BE2C (cell line): ENCODE measurements at regions not wholly inside any gene's neighbourhood (a gene's known extent, or its start where the extent isn't known, plus 50 kb on each side); places are given as distances from the start of the nearest gene placed in this dataset.

Experiments
- DNase-seq: peaks from one replicate; pipeline ENCODE4 v3.0.0-alpha.2; 2020
- H3K27me3 ChIP-seq: fragments of 250-450 bp; sonication (Bioruptor Pico); 2 replicates; pipeline ENCODE4 v1.5.1; 2020; ENCODE audit warnings: mild to moderate bottlenecking
- H3K36me3 ChIP-seq: fragments of 250-450 bp; sonication (Bioruptor Pico); 2 replicates; pipeline ENCODE4 v1.5.1; 2020; ENCODE audit warnings: mild to moderate bottlenecking
- H3K4me1 ChIP-seq: fragments of 250-450 bp; sonication (Bioruptor Pico); 2 replicates; pipeline ENCODE4 v1.5.1; 2020
- H3K4me3 ChIP-seq: 2 replicates; pipeline ENCODE4 v1.5.1; 2011; ENCODE audit warnings: low read depth, low read length
- H3K9me3 ChIP-seq: fragments of 250-450 bp; sonication (Bioruptor Pico); 2 replicates; pipeline ENCODE4 v1.5.1; 2020
- TF ChIP-seq, protein P1 (sequence below): IDR thresholded peaks from 2 replicates; pipeline ENCODE4 v1.5.1; 2012; ENCODE audit warnings: mild to moderate bottlenecking, low read depth, low read length

DNA sequence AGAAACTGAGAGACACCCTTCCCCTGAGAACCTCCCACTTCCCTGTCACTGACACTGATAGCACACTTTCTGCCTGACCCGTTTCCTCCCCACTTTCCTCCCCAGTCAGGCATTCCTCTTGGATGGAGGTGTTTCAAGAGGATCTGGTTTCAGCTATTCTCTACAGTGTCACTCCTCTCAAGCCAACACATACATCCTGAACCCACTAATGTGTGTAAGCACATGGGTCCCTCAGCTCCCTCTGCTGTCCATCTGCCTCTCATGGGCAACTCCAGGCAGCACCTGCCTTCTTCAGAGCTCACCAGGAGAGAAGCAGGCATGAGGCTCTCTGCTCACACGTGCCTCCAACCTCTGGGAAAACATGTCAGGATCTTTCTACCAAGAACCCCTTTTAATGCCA is 207.6 kb downstream of the NAF1 start:
- Histone ChIP-seq H3K27me3 (no peaks in the 10 kb centered on the region), H3K4me3 (no peak overlapping the region), H3K4me1 (no peaks in the 10 kb centered on the region), H3K9me3 (no peaks in the 10 kb centered on the region), H3K36me3 (no peaks in the 10 kb centered on the region)
- TF ChIP-seq, protein P1, sequence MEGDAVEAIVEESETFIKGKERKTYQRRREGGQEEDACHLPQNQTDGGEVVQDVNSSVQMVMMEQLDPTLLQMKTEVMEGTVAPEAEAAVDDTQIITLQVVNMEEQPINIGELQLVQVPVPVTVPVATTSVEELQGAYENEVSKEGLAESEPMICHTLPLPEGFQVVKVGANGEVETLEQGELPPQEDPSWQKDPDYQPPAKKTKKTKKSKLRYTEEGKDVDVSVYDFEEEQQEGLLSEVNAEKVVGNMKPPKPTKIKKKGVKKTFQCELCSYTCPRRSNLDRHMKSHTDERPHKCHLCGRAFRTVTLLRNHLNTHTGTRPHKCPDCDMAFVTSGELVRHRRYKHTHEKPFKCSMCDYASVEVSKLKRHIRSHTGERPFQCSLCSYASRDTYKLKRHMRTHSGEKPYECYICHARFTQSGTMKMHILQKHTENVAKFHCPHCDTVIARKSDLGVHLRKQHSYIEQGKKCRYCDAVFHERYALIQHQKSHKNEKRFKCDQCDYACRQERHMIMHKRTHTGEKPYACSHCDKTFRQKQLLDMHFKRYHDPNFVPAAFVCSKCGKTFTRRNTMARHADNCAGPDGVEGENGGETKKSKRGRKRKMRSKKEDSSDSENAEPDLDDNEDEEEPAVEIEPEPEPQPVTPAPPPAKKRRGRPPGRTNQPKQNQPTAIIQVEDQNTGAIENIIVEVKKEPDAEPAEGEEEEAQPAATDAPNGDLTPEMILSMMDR: no peak
- no peak for DNase-seq

DNA sequence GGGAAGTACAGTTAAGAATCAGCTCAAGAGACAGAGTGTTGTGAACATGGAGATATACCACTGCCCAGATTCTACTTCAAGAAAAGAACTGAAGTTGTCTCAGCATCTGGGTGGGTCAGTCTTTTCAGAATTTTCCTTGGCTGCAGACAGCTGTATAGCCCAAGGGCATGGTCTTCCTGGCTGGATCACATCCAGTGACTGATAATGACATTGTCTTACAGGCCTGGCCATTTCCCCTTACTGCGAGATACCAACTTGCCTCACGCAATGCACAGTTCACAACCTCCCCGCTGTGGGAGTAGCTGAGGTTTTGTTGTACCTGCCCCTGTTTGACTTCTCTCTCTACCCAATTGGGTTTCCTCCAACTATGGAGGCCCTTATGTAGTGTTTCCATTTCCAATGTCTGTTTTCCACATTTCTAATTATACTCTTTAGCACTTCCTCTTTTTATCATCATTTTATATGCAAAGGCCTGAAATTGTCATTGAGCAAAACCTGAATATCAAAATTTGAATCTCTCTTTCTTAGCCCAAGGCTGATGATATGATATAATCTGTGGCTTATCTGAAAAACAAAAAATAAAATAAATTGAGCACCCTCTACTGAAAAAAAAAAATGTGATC is 209.1 kb downstream of the NAF1 start:
- DNase-seq: no peak

DNA sequence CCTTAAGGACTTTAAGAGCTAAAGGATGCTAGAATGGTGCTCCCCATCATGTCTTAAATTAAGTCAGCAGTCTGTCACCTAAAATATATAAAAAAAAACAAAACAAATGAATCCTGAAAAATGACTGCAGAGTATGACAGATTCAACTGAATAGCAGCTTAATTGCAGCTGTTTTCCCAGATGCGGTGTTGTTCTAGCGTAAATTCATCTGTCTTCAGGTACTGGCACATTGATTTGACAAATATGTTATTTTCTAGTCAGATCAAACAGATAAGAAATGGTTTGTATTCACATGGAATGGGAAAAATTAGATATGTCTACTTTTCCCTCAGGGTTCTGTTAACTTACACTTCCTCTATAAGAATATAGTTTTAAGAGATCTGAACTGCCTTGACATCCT is 211.7 kb downstream of the NAF1 start:
- H3K4me1 ChIP-seq: no peaks in the 10 kb centered on the region
- no peak for DNase-seq
- TF ChIP-seq, protein P1: no peak
- no peak overlapping the region for H3K4me3 ChIP-seq
- H3K36me3 ChIP-seq: no peaks in the 10 kb centered on the region
- H3K9me3 ChIP-seq: no peaks in the 10 kb centered on the region
- H3K27me3 ChIP-seq: no peaks in the 10 kb centered on the region

More for the DNA sequence above, 209.1 kb downstream of the NAF1 start:
- H3K9me3 ChIP-seq: no peaks in the 10 kb centered on the region
- H3K36me3 ChIP-seq: no peaks in the 10 kb centered on the region
- H3K27me3 ChIP-seq: no peaks in the 10 kb centered on the region
- TF ChIP-seq, protein P1: no peak
- no peaks in the 10 kb centered on the region for H3K4me1 ChIP-seq
- H3K4me3 ChIP-seq: no peak overlapping the region

DNA sequence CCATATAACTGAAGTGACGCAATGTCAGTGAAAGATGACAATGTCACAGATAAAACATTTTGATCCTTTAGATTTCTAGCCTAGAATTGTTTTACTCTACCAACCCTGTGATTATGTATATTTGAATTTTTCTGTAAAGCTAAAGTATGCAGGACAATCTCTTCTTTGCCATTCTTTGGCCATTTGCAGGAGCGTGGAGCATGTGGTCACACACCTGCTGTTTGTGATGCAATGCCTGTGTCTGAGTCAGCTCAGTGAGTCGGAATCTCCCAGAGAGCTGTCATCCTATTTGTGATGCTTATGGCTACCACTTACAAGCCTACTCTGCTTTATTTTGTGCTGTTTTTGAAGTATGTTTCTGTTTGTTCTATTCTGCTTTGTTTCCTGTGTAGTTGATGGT is 214.5 kb downstream of the NAF1 start:
- no peaks in the 10 kb centered on the region for H3K36me3 ChIP-seq
- no peak for DNase-seq
- no peaks in the 10 kb centered on the region for H3K9me3 ChIP-seq
- TF ChIP-seq, protein P1: no peak
- no peaks in the 10 kb centered on the region for H3K27me3 ChIP-seq
- H3K4me3 ChIP-seq: no peak overlapping the region
- H3K4me1 ChIP-seq: no peaks in the 10 kb centered on the region

DNA sequence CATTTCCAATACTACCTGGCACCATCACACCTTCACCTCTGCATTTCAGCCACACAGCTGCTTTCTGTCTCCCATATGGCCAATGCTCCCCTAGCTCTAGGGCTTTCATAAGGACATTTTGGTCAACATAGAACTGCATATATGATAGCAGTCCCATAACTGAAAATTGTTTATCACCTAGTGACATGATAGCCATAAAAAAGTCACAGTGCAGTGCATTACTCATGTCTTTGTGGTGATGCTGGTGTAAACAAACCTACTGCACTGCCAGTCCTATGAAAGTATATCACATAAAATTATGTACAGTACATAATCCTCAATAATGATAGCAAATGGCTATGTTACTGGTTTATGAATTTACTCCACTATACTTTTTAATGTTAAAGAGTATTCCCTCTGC is 221.0 kb downstream of the NAF1 start:
- no peaks in the 10 kb centered on the region for H3K4me1 ChIP-seq
- no peaks in the 10 kb centered on the region for H3K27me3 ChIP-seq
- no peak overlapping the region for H3K4me3 ChIP-seq
- H3K36me3 ChIP-seq: no peaks in the 10 kb centered on the region
- no peaks in the 10 kb centered on the region; the same call in 1 of the 2 replicates for H3K9me3 ChIP-seq
- TF ChIP-seq, protein P1: no peak
- no peak for DNase-seq

DNA sequence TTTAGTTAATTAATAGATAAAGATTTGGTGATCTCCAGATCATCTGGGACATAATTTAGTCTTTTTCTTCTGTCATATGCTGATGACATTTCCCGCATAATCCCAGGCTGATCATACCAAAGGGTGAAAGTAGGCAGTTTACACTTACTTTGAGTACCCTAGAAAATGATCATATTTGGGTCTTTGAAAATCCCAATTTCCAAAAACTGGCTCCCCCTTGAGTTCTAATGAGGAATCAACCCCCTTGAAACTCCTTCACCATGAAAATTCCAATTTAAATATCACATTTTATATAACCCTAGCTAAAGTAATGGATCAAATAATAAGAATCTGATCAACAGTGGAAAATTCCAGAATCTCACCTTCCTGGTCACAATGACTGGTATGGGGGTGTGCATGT is 223.4 kb downstream of the NAF1 start:
- H3K4me1 ChIP-seq: no peaks in the 10 kb centered on the region
- H3K9me3 ChIP-seq: no peaks in the 10 kb centered on the region; the same call in 1 of the 2 replicates
- DNase-seq: no peak
- H3K4me3 ChIP-seq: no peak overlapping the region
- H3K27me3 ChIP-seq: no peaks in the 10 kb centered on the region
- no peaks in the 10 kb centered on the region for H3K36me3 ChIP-seq
- TF ChIP-seq, protein P1: no peak
